AG04450 (cell line): ENCODE measurements at regions not wholly inside any gene's neighbourhood (a gene's known extent, or its start where the extent isn't known, plus 50 kb on each side); places are given as distances from the start of the nearest gene placed in this dataset.

Experiments used
- CTCF ChIA-PET: fragments of 300-600, 350-600 bp; formaldehyde crosslinking; extraction: SDS; loops from one replicate; lab custom pipeline; 2022; ENCODE audit warnings: antibody characterized with exemption, inconsistent platforms; lab: Charles Lee
- POLR2A ChIA-PET: fragments of 350-600 bp; formaldehyde crosslinking; extraction: SDS; loops from one replicate; lab custom pipeline; 2021; ENCODE audit warnings: antibody characterized with exemption, inconsistent platforms; lab: Yijun Ruan, JAX
- DNase-seq: peaks from one replicate; pipeline ENCODE4 v3.0.0-alpha.2; 2011; ENCODE audit warnings: low read depth, low spot score
- H3K27ac ChIP-seq: one replicate; pipeline ENCODE4 v1.5.1; 2012; ENCODE audit warnings: low read depth, low read length, control low read depth
- H3K27me3 ChIP-seq: one replicate; pipeline ENCODE4 v1.6.0; 2012; ENCODE audit warnings: low read length; ENCODE audit not compliant: control insufficient read depth, insufficient read depth
- H3K4me3 ChIP-seq: 2 replicates; pipeline ENCODE4 v1.5.1; 2011; ENCODE audit warnings: mild to moderate bottlenecking, low read depth, low read length, control low read depth
- H3K9me3 ChIP-seq: 2 replicates; pipeline ENCODE4 v1.5.1; 2012; ENCODE audit warnings: low read length; ENCODE audit not compliant: control insufficient read depth, insufficient read depth
- CTCF ChIP-seq: IDR thresholded peaks from 2 replicates; pipeline ENCODE4 v1.5.1; 2011; ENCODE audit warnings: low read depth, low read length, control low read depth, inconsistent platforms

GRCh38 chr9:103362986-103363385 is 367.9 kb downstream of the CYLC2 start:
- no peak for TF ChIP-seq CTCF

GRCh38 chr9:103364753-103365152 is 369.6 kb downstream of the CYLC2 start:
- Histone ChIP-seq H3K27me3 (no peaks in the 10 kb centered on the region), H3K4me3 (no peak overlapping the region), H3K27ac (no peak overlapping the region), H3K9me3 (0 out of 2 replicates have a peak, but pooled peaks cover 3% of the 10 kb centered on the region)
- CTCF ChIA-PET: interaction anchor here (0.6 kb wide), 1 partner anchor 26 kb away, joined by 3 read pairs; no protein-coding TSS in a partner anchor
- no peak for TF ChIP-seq CTCF
- DNase-seq: no peak
- POLR2A ChIA-PET: no interaction called here

More at GRCh38 chr9:103362986-103363385, 367.9 kb downstream of the CYLC2 start:
- POLR2A ChIA-PET: no interaction called here
- Histone ChIP-seq H3K27me3 (no peaks in the 10 kb centered on the region), H3K4me3 (no peak overlapping the region), H3K27ac (no peak overlapping the region), H3K9me3 (peaks cover 4% of the 10 kb centered on the region; the same call in 1 of the 2 replicates)
- no peak for DNase-seq
- CTCF ChIA-PET: no interaction called here

GRCh38 chr9:103371152-103371551 is 376.0 kb downstream of the CYLC2 start:
- H3K9me3 ChIP-seq: peaks cover 11% of the 10 kb centered on the region
- ChIA-PET POLR2A (no interaction called here), CTCF (no interaction called here)
- H3K27ac ChIP-seq: no peak overlapping the region
- no peak overlapping the region for H3K4me3 ChIP-seq
- DNase-seq: no peak
- no peak for TF ChIP-seq CTCF
- H3K27me3 ChIP-seq: no peaks in the 10 kb centered on the region

- Histone ChIP-seq H3K27me3 (no peaks in the 10 kb centered on the region), H3K4me3 (no peak overlapping the region), H3K27ac (no peak overlapping the region), H3K9me3 (peaks cover 11% of the 10 kb centered on the region)
- ChIA-PET POLR2A (no interaction called here), CTCF (no interaction called here)
- DNase-seq: no peak
- TF ChIP-seq CTCF: no peak
These were observed 377.7 kb downstream of the CYLC2 start for GRCh38 chr9:103372828-103373227.

- no peaks in the 10 kb centered on the region for H3K27me3 ChIP-seq
- H3K9me3 ChIP-seq: peaks cover 18% of the 10 kb centered on the region
- POLR2A ChIA-PET: no interaction called here
- no peak overlapping the region for H3K4me3 ChIP-seq
- no peak for DNase-seq
- TF ChIP-seq CTCF: no peak
- CTCF ChIA-PET: interaction anchor here (0.5 kb wide), 1 partner anchor 1600 kb away, joined by 3 read pairs; no protein-coding TSS in a partner anchor
- no peak overlapping the region for H3K27ac ChIP-seq
These were observed 382.5 kb downstream of the CYLC2 start for GRCh38 chr9:103377667-103378066.
